Astrocyte (in vitro differentiated cells and primary cell): ENCODE measurements at regions not wholly inside any gene's neighbourhood (a gene's known extent, or its start where the extent isn't known, plus 50 kb on each side); places are given as distances from the start of the nearest gene placed in this dataset.
A peak's percentile ranks its signal among the peaks of the same experiment; 100 is the strongest.

ENCODE experiments used
- DNase-seq: peaks from one replicate; pipeline ENCODE4 v3.0.0-alpha.2; 2010; ENCODE audit warnings: low read depth
- FAIRE-seq: peaks from 2 replicates; lab custom pipeline; 2011; peaks lifted over from hg19 to GRCh38; lab: Jason Lieb, UNC
- H2AFZ ChIP-seq: 2 replicates; pipeline ENCODE4 v1.6.0; 2012; ENCODE audit warnings: low read depth, low read length, inconsistent platforms
- H3K27ac ChIP-seq: 2 replicates; pipeline ENCODE4 v1.5.1; 2011; ENCODE audit warnings: low read depth, low read length, inconsistent platforms
- H3K27me3 ChIP-seq: 2 replicates; pipeline ENCODE4 v1.6.0; 2011; ENCODE audit warnings: low read length, inconsistent platforms; ENCODE audit not compliant: insufficient read depth
- H3K36me3 ChIP-seq: 2 replicates; pipeline ENCODE4 v1.5.1; 2011; ENCODE audit warnings: low read length, inconsistent platforms; ENCODE audit not compliant: insufficient read depth
- H3K4me1 ChIP-seq: 2 replicates; pipeline ENCODE4 v1.5.1; 2011; ENCODE audit warnings: low read length, inconsistent platforms; ENCODE audit not compliant: insufficient read depth
- H3K4me2 ChIP-seq: 2 replicates; pipeline ENCODE4 v1.6.0; 2012; ENCODE audit warnings: low read length, inconsistent platforms
- H3K4me3 ChIP-seq: 2 replicates; pipeline ENCODE4 v1.5.1; 2011; ENCODE audit warnings: low read depth, mild to moderate bottlenecking, low read length, inconsistent platforms; ENCODE audit not compliant: insufficient read depth
- H3K79me2 ChIP-seq: 2 replicates; pipeline ENCODE4 v1.6.0; 2012; ENCODE audit warnings: mild to moderate bottlenecking, low read length, inconsistent platforms; ENCODE audit not compliant: insufficient read depth
- H3K9ac ChIP-seq: 2 replicates; pipeline ENCODE4 v1.6.0; 2012; ENCODE audit warnings: mild to moderate bottlenecking, low read length, inconsistent platforms
- H3K9me3 ChIP-seq: 2 replicates; pipeline ENCODE4 v1.5.1; 2012; ENCODE audit warnings: low read depth, mild to moderate bottlenecking, low read length, inconsistent platforms; ENCODE audit not compliant: insufficient read depth
- H4K20me1 ChIP-seq: 2 replicates; pipeline ENCODE4 v1.6.0; 2012; ENCODE audit warnings: low read length, inconsistent platforms; ENCODE audit not compliant: insufficient read depth
- H3K27ac Mint-ChIP-seq: one replicate; pipeline ENCODE4 v1.8.0; 2021; ENCODE audit warnings: mild to moderate bottlenecking, mixed read lengths; ENCODE audit not compliant: unreplicated experiment
- H3K27me3 Mint-ChIP-seq: one replicate; pipeline ENCODE4 v1.8.0; 2021; ENCODE audit warnings: low read depth, mixed read lengths; ENCODE audit not compliant: unreplicated experiment
- H3K36me3 Mint-ChIP-seq: one replicate; pipeline ENCODE4 v1.8.0; 2021; ENCODE audit warnings: low read depth, mixed read lengths; ENCODE audit not compliant: unreplicated experiment
- H3K4me1 Mint-ChIP-seq: one replicate; pipeline ENCODE4 v1.8.0; 2021; ENCODE audit warnings: low read depth, mixed read lengths; ENCODE audit not compliant: unreplicated experiment
- H3K4me3 Mint-ChIP-seq: one replicate; pipeline ENCODE4 v1.8.0; 2021; ENCODE audit warnings: mild to moderate bottlenecking, moderate library complexity, mixed read lengths; ENCODE audit not compliant: unreplicated experiment
- H3K9me3 Mint-ChIP-seq: one replicate; pipeline ENCODE4 v1.8.0; 2021; ENCODE audit warnings: mild to moderate bottlenecking, mixed read lengths; ENCODE audit not compliant: unreplicated experiment
- EZH2 ChIP-seq: IDR thresholded peaks from 2 replicates; pipeline ENCODE4 v1.6.1; 2012; ENCODE audit warnings: mild to moderate bottlenecking, low read length, inconsistent platforms; ENCODE audit not compliant: insufficient read depth
- TF ChIP-seq, protein P1 (sequence below): IDR thresholded peaks from 2 replicates; pipeline ENCODE4 v1.5.1; 2011; ENCODE audit warnings: low read depth, mild to moderate bottlenecking, inconsistent platforms, low read length, moderate library complexity; ENCODE audit not compliant: insufficient read depth

DNA sequence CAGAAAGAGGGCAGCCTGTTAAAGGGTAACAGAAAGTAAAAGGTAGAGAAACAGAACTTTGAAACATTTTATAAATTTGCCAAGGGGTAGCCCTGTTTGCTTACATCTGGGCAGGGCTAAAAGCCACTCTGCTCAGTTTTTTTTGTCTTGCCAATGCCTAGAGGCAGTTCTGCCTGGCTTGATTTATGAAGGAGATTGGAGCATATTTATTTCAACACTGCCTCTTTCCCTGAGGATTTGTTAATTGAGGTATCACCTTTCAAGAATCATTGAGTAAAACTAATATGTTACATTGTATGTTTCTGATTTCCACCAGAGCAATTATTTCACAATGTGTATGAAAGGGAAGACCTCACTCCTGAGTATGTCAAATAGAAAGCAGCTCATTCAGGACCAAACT, 160.8 kb downstream of the GXYLT1 start:
- Mint-ChIP-seq H3K4me3 (no peak overlapping the region), H3K9me3 (peaks cover 1% of the 10 kb centered on the region), H3K4me1 (peaks cover 11% of the 10 kb centered on the region), H3K27me3 (no peaks in the 10 kb centered on the region), H3K36me3 (no peaks in the 10 kb centered on the region), H3K27ac (no peak overlapping the region)
- TF ChIP-seq, protein P1, sequence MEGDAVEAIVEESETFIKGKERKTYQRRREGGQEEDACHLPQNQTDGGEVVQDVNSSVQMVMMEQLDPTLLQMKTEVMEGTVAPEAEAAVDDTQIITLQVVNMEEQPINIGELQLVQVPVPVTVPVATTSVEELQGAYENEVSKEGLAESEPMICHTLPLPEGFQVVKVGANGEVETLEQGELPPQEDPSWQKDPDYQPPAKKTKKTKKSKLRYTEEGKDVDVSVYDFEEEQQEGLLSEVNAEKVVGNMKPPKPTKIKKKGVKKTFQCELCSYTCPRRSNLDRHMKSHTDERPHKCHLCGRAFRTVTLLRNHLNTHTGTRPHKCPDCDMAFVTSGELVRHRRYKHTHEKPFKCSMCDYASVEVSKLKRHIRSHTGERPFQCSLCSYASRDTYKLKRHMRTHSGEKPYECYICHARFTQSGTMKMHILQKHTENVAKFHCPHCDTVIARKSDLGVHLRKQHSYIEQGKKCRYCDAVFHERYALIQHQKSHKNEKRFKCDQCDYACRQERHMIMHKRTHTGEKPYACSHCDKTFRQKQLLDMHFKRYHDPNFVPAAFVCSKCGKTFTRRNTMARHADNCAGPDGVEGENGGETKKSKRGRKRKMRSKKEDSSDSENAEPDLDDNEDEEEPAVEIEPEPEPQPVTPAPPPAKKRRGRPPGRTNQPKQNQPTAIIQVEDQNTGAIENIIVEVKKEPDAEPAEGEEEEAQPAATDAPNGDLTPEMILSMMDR = no peak
- TF ChIP-seq EZH2 = no peak
- no peaks in the 10 kb centered on the region for H3K36me3 ChIP-seq
- H3K4me3 ChIP-seq = no peak overlapping the region
- no peak overlapping the region for H3K27ac ChIP-seq
- no peak overlapping the region for H2AFZ ChIP-seq
- H4K20me1 ChIP-seq = no peaks in the 10 kb centered on the region
- peaks cover 2% of the 10 kb centered on the region for H3K9me3 ChIP-seq
- no peak overlapping the region for H3K4me2 ChIP-seq
- no peaks in the 10 kb centered on the region for H3K4me1 ChIP-seq
- no peaks in the 10 kb centered on the region for H3K27me3 ChIP-seq
- H3K79me2 ChIP-seq = no peaks in the 10 kb centered on the region
- FAIRE-seq (no peak), DNase-seq (no peak)
- H3K9ac ChIP-seq = no peak overlapping the region

DNA sequence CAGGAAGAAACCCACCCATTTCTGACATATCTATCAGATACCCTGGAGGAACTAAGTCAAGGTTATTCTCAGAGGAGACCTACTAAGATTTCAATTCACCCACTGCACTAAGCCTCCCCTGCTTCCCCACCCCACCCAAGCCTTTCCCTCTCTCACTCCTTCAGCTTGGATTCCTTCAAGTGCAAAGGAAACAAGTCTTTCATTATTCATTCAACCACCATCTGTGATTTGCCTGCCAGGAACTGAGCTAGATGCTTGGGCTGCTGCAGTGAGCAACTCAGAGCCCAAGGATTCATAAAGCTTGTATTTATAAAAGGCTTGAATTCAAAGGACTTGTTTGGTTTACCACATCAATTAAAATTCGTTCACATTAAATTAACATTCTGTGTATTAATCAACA, 161.3 kb downstream of the GXYLT1 start:
- peaks cover 1% of the 10 kb centered on the region for H3K9me3 Mint-ChIP-seq
- DNase-seq (peak; percentile 64), FAIRE-seq (no peak)
- H3K9ac ChIP-seq = no peak overlapping the region
- H4K20me1 ChIP-seq = no peaks in the 10 kb centered on the region
- peaks cover 11% of the 10 kb centered on the region for H3K4me1 Mint-ChIP-seq
- no peaks in the 10 kb centered on the region for H3K79me2 ChIP-seq
- no peaks in the 10 kb centered on the region for H3K4me1 ChIP-seq
- H3K27me3 Mint-ChIP-seq = no peaks in the 10 kb centered on the region
- no peak for TF ChIP-seq EZH2
- TF ChIP-seq, protein P1 = no peak
- H3K4me3 ChIP-seq = no peak overlapping the region
- H3K27ac Mint-ChIP-seq = peak overlapping the region; percentile 5
- no peaks in the 10 kb centered on the region for H3K27me3 ChIP-seq
- no peak overlapping the region for H3K27ac ChIP-seq
- H3K4me3 Mint-ChIP-seq = no peak overlapping the region
- H3K9me3 ChIP-seq = peaks cover 2% of the 10 kb centered on the region
- H3K4me2 ChIP-seq = no peak overlapping the region
- no peaks in the 10 kb centered on the region for H3K36me3 ChIP-seq
- no peak overlapping the region for H2AFZ ChIP-seq
- no peaks in the 10 kb centered on the region for H3K36me3 Mint-ChIP-seq

DNA sequence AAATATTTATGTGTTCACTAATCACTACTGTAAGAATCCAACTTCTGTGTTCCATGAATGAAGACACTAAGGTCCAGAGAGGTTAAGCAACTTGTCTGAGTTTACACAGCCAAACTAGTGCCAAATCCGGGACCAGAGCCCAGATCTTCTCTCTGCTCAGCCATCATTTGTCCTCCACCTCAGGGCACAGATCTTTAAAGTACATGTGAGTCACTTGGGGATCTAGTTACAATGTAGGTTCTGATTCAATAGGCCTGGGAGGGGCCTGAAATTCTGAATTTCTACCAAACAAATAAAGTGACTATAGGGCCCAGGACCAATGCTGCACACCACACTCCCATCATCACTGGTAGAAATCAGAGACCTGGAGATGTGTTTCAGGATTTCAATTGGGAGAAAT, 162.9 kb downstream of the GXYLT1 start:
- peaks cover 11% of the 10 kb centered on the region for H3K4me1 Mint-ChIP-seq
- no peak overlapping the region for H2AFZ ChIP-seq
- FAIRE-seq (no peak), DNase-seq (peak; percentile 61)
- peaks cover 2% of the 10 kb centered on the region for H3K9me3 ChIP-seq
- peaks cover 4% of the 10 kb centered on the region for H3K9me3 Mint-ChIP-seq
- no peak overlapping the region for H3K9ac ChIP-seq
- H3K27ac ChIP-seq = no peak overlapping the region
- no peaks in the 10 kb centered on the region for H3K4me1 ChIP-seq
- no peaks in the 10 kb centered on the region for H3K36me3 ChIP-seq
- no peak overlapping the region for H3K4me3 Mint-ChIP-seq
- no peaks in the 10 kb centered on the region for H3K27me3 ChIP-seq
- H3K4me3 ChIP-seq = no peak overlapping the region
- H3K79me2 ChIP-seq = no peaks in the 10 kb centered on the region
- no peaks in the 10 kb centered on the region for H4K20me1 ChIP-seq
- H3K27me3 Mint-ChIP-seq = no peaks in the 10 kb centered on the region
- TF ChIP-seq, protein P1 = no peak
- no peak for TF ChIP-seq EZH2
- H3K27ac Mint-ChIP-seq = no peak overlapping the region
- H3K36me3 Mint-ChIP-seq = no peaks in the 10 kb centered on the region
- H3K4me2 ChIP-seq = no peak overlapping the region
